Body of pancreas (tissue), 4 donors: ENCODE measurements at regions not wholly inside any gene's neighbourhood (a gene's known extent, or its start where the extent isn't known, plus 50 kb on each side); places are given as distances from the start of the nearest gene placed in this dataset.
A peak's percentile ranks its signal among the peaks of the same experiment; 100 is the strongest.

ENCODE experiments used
- ATAC-seq: fragments of 150-250 bp; one replicate; pipeline ENCODE4 v1.9.1; 2016
- DNase-seq, 4 donors: peaks; one replicate each; pipeline ENCODE4 v3.0.0-alpha.2; 2019
- H3K27ac ChIP-seq, 4 donors: fragments of 200-600 bp; sonication (generic); 1 replicate in 3 of 4; 2 replicates in 1 of 4; pipeline versions ENCODE4 v1.5.1 to v1.6.1; 2016 to 2019; ENCODE audit warnings: mild to moderate bottlenecking in 1 of 4, mixed read lengths in 1 of 4, moderate library complexity in 1 of 4
- H3K27me3 ChIP-seq, 2 donors: fragments of 200-600 bp; sonication (generic); one replicate each; pipeline ENCODE4 v1.6.0; 2016; ENCODE audit warnings: mild to moderate bottlenecking in 1 of 2
- H3K36me3 ChIP-seq, 2 donors: fragments of 200-600 bp; sonication (generic); replicated peaks in 1 of 2; 2 replicates each; pipeline ENCODE4 v1.5.1; 2016; ENCODE audit warnings: low read depth in 2 of 2; ENCODE audit not compliant: insufficient read depth in 1 of 2
- H3K4me1 ChIP-seq: fragments of 200-600 bp; sonication (generic); one replicate; pipeline ENCODE4 v1.6.0; 2016
- H3K4me3 ChIP-seq, 2 donors: fragments of 200-600 bp; sonication (generic); 1 replicate in 1 of 2; 2 replicates in 1 of 2; pipeline ENCODE4 v1.5.1; 2016 to 2019
- H3K9me3 ChIP-seq, 3 donors: fragments of 200-600 bp; sonication (generic); 1 replicate in 2 of 3; 2 replicates in 1 of 3; pipeline ENCODE4 v1.5.1; 2016
- CTCF ChIP-seq, 7 experiments: fragments of 450-650 bp in 4 of 7; fragments of 200-600 bp in 3 of 7; sonication (generic) in 3 of 7; IDR thresholded peaks; one replicate each; pipeline ENCODE4 v1.5.1; 2016 to 2019; ENCODE audit warnings: antibody characterized with exemption in 7 of 7
- POLR2A ChIP-seq, 3 donors: fragments of 450-650 bp; IDR thresholded peaks; one replicate each; pipeline ENCODE4 v1.6.1; 2016; ENCODE audit warnings: antibody characterized with exemption in 3 of 3, mild to moderate bottlenecking in 2 of 3
- WGBS, 2 donors: methylation state at CpG; one replicate each; pipeline ENCODE4 v1.1.5; 2017; 5-methylcytosine and 5-hydroxymethylcytosine counted together
- intact Hi-C: fragments of 100-400 bp; cut with DNase I; formaldehyde crosslinking; loops from one replicate; pipeline ENCODE4 v1.15.1; 2023

DNA sequence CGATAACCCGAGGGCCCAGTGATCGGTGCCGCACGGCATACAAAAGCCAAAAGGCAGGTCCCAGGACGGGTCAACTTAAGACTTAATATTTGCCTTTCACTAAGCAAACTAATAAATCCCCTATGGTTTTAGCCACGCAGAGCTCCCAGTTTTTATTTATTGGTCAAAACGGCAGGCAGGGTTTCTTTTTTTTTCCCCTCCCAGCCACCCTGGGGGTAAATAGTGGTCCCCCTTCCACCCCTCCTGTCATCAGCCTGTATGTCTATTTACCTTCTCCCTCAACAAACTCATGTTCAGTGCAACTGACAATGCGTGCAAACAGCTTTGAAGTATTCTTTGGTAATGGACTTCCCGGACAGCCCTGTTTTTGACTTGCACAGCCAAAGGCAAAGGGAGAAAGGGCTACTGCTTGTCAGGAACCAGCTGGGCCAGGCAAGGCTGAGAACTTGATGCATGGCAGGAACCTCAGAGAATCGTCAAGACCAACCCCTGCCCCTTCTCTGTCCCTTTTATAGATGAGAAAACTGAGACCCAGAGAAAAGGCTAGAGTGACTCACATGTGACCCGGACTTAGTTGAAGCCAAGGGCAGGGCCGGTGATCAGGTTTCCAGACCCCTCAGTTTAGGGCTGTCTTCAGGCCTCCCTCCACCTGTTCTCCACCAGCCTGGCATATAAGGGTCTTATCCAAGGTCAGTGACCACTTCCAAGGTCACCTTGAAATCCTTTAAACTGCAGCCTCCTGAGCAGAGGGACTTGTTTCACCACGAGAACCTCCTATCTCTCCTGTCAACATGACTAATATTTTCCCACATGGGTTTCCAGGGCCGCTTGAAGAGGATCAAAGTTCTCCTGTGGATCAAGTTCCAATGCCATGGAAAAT is 279.0 kb downstream of the SOX9 start:
- ATAC-seq, result peak; percentile 74
- peaks cover 19% of the 10 kb centered on the region for H3K4me1 ChIP-seq
- no peaks in the 10 kb centered on the region for H3K36me3 ChIP-seq
- H3K4me3 ChIP-seq, result no peak overlapping the region
- WGBS, 2 donors, result 48 to 55% methylated on average over 15 of the region's 15 CpGs
- DNase-seq, result peak in 3 of 4 donors; percentile 63 to 76 (median 72)
- intact Hi-C loops, result no loop called here
- no peak for TF ChIP-seq CTCF (IDR thresholded peaks at IDR 0.05)
- no peak for TF ChIP-seq POLR2A (IDR thresholded peaks at IDR 0.05)
- H3K9me3 ChIP-seq, result no peaks in the 10 kb centered on the region
- H3K27ac ChIP-seq, result peak overlapping the region; percentile 22 to 72 (median 32)
- no peaks in the 10 kb centered on the region for H3K27me3 ChIP-seq

DNA sequence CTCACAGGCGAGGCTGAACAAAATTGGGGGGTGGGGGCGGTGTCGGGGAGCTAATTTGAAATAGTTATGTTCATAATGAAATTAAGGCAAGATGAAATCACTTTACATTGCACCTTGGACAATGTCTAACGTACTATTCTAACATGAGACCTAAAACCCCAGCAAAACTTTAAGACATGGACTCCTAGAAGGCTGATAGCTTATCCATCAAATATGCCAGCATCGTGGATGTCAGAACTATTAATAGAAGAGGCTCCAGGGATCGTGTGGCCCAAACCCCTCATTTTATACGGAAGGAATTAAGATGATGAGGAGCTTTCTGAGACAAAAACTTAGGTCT is 279.6 kb downstream of the SOX9 start:
- no peaks in the 10 kb centered on the region for H3K36me3 ChIP-seq
- no peak overlapping the region for H3K4me3 ChIP-seq
- no peak for DNase-seq
- 30% methylated on average over 7 of the region's 7 CpGs for WGBS, 2 donors
- H3K9me3 ChIP-seq, result no peaks in the 10 kb centered on the region
- intact Hi-C loops, result no loop called here
- TF ChIP-seq POLR2A (IDR thresholded peaks at IDR 0.05) (no peak), CTCF (IDR thresholded peaks at IDR 0.05) (no peak)
- H3K27ac ChIP-seq, result peak overlapping the region; percentile 22 to 72 (median 32)
- no peak for ATAC-seq
- H3K27me3 ChIP-seq, result no peaks in the 10 kb centered on the region
- peaks cover 19% of the 10 kb centered on the region for H3K4me1 ChIP-seq

DNA sequence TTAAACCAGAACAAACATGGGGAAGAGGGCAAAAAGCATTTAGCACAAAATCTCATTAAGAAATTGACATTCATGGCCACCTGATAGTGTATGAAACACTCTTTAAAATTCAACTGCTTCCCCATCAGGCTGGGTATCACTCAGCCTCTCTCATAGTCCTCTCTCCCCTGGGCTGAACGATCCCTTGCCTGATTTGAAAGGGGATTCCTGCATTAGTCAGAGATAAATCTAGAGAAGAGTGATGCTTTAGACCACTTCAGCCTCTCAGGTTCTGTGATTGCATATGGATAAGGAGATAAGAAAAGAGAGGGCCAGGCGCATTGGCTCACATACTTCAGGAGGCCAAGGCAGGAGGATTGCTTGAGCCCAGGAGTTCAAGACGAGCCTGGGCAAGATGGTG is 280.0 kb downstream of the SOX9 start:
- Histone ChIP-seq H3K4me1 (peaks cover 19% of the 10 kb centered on the region), H3K36me3 (no peaks in the 10 kb centered on the region), H3K27ac (no peak overlapping the region), H3K9me3 (no peaks in the 10 kb centered on the region), H3K4me3 (no peak overlapping the region), H3K27me3 (no peaks in the 10 kb centered on the region)
- intact Hi-C loops, result no loop called here
- no peak for TF ChIP-seq POLR2A (IDR thresholded peaks at IDR 0.05)
- WGBS, 2 donors, result 83 to 85% methylated on average over 3 of the region's 3 CpGs
- DNase-seq (no peak), ATAC-seq (no peak)

GRCh38 chr17:72401883-72402726 is 281.3 kb downstream of the SOX9 start:
- no peaks in the 10 kb centered on the region for H3K9me3 ChIP-seq
- DNase-seq (no peak), ATAC-seq (no peak)
- H3K27me3 ChIP-seq, result no peaks in the 10 kb centered on the region
- TF ChIP-seq POLR2A (IDR thresholded peaks at IDR 0.05) (no peak), CTCF (IDR thresholded peaks at IDR 0.05) (no peak)
- intact Hi-C loops, result no loop called here
- H3K27ac ChIP-seq, result no peak overlapping the region
- H3K36me3 ChIP-seq, result no peaks in the 10 kb centered on the region
- no peak overlapping the region for H3K4me3 ChIP-seq
- 86 to 91% methylated on average over 5 of the region's 5 CpGs for WGBS, 2 donors
- H3K4me1 ChIP-seq, result peaks cover 26% of the 10 kb centered on the region

- Histone ChIP-seq H3K27me3 (no peaks in the 10 kb centered on the region), H3K9me3 (no peaks in the 10 kb centered on the region), H3K4me3 (no peak overlapping the region), H3K27ac (no peak overlapping the region), H3K36me3 (no peaks in the 10 kb centered on the region), H3K4me1 (peaks cover 33% of the 10 kb centered on the region)
- intact Hi-C loops, result no loop called here
- 73 to 76% methylated on average over 5 of the region's 5 CpGs for WGBS, 2 donors
- DNase-seq (no peak), ATAC-seq (no peak)
- TF ChIP-seq POLR2A (IDR thresholded peaks at IDR 0.05), result no peak
- no peak for TF ChIP-seq CTCF (IDR thresholded peaks at IDR 0.05)
Measured at GRCh38 chr17:72402727-72403210, 281.9 kb downstream of the SOX9 start.
